ENCODE measurements at regions not wholly inside any gene's neighbourhood (a gene's known extent, or its start where the extent isn't known, plus 50 kb on each side); places are given as distances from the start of the nearest gene placed in this dataset.
A peak's percentile ranks its signal among the peaks of the same experiment; 100 is the strongest.
"Not testable (repeated sequence)": the region's sequence is repeated elsewhere in the genome, so short reads cannot be mapped to it uniquely, and the experiment has no call there.

DNA sequence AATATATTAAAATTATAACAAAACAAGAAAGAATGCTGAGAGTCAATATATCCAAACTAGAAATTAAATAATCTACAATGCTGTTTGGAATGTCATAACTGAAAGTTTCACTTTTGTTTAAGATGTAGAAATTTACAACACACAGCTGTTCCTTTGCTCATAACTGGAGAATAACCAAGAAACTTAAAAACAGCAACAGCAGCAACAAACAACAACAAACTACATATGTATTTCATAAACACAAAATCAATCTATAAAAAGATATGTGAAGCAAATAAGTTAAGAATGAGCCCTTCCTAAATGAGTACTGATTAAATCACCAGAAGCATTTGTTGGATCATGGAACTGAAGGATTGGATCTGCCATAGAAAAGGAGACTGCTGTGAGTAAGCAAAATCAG lies 456.5 kb upstream of the ZNF804A start:
- no peak for DNase-seq

DNA sequence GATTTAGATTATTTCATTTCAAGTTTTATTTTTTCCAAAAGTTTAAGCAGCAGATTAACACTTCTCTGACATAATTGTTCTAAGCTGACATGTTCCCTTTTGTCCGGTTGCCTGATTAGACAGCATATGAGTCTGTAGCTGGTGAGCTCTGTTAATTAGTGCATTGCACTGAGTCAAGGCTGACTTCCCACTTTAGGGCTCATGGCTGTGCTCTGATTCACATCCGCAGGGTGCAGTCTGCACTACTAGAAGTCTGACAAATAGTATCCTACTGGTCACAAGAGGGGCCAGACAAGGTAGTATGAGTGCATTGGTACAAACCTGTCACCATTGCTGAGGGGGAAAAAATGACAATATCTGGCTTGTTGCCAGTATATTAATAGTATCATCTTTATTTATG lies 443.9 kb upstream of the ZNF804A start:
- peak; percentile 64 for DNase-seq

DNA sequence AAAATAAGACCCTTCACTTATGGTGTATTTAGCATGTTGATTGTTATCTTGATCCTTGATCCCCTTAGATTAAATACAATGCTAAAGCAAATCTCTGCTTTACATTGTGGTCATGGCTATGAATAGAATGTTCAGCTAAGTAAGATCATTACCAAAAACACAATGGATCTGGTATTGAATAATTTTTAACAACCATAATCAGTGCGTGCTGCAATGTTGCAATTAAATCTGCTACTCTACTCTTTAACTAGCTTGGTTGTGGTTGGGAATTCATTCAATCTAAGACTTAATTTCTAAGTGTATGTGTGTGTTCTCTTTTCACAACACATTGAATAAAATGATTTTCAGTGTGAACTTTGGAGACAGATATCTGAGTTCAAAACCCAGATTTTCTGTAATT lies 442.5 kb upstream of the ZNF804A start:
- no peak for DNase-seq

GRCh38 chr2:184157141-184157540 lies 441.2 kb upstream of the ZNF804A start:
- no peak for DNase-seq

GRCh38 chr2:184162426-184162825 lies 435.9 kb upstream of the ZNF804A start:
- no peak for DNase-seq

- DNase-seq: not testable (repeated sequence)
Measured at GRCh38 chr2:184168823-184169222, 429.5 kb upstream of the ZNF804A start.

GRCh38 chr2:184169366-184169765 lies 429.0 kb upstream of the ZNF804A start:
- no peak for DNase-seq

GRCh38 chr2:184174493-184175104 lies 423.7 kb upstream of the ZNF804A start:
- no peak for DNase-seq

- DNase-seq: no peak
Measured at GRCh38 chr2:184178229-184178628, 420.1 kb upstream of the ZNF804A start.

DNA sequence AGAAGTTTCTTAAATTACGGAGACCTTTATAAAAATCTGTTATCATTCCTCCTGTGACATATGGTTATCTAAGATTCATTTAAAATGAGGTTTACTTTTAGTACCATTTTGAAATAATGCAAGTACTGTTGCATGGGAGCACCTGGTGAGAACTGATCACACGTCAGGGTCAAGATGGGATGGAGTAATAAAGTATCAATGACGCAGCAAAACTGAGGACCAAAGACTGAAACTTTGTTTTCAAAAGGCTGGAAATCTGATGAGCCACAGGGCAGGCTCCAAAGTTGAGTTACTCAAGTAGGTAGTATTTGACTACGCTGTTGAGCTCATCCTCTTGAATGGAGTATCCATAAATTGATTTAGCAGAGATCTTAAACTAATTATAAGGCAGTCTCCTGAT lies 411.9 kb upstream of the ZNF804A start:
- DNase-seq: no peak

DNA sequence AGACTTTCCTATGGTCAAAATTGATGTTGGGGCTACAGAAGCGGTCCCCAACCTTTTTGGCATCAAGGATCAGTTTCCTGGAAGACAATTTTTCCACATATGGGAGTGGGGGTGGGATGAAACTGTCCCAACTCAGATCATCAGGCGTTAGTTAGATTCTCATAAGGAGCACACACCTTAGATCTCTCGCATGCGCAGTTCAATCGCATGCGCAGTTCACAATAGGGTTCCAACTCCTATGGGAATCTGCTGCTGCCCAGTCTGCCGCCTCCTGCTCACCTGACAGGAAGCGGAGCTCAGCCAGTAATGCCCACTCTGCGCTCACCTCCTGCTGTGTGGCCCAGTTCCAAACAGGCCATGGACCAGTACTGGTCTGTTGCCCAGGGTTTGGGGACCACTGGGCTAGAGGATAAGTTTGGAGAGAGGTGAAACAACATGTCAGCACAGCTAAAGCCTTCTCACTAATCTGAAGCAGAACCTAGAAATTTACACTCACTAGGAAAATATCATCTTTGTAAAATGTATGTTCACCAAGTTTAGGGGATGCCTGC lies 410.8 kb upstream of the ZNF804A start:
- DNase-seq: no peak

DNA sequence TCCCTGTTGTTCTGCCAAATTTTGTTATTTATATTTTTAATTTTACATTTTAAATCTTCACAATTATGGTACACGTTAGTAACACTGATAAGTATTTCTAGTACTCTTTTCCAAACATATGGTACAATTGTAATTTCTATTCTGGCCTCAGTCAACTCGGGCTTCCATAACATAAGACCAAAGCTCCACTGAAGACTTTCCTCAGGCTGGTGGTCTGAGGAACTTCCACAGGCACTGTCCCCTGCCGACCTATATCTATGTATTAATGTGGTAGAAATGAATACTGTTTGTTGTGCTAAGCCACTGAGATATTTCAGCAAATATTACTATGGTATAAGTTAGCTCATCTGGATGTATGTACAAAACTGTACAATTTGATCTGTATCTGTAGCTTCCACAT lies 407.6 kb upstream of the ZNF804A start:
- no peak for DNase-seq

GRCh38 chr2:184192649-184193048 lies 405.7 kb upstream of the ZNF804A start:
- DNase-seq: no peak

DNA sequence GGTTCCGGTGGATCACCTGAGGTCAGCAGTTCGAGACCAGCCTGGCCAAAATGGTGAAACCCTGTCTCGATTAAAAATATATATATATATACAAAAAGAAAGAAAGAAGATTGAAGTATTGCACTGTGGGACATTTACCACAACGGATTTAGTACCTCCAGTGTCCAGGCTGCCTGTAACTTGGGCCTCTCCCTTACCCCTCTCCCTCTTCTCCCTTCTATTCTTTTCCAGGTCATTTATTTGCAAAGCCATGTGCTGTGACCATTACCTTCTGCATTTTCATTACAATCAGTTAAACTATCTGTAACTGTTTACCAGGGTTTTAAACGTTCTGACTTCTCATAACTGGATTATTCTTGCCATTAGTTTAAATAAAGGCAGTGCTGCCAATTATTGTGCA lies 400.9 kb upstream of the ZNF804A start:
- no peak for DNase-seq

- not testable (repeated sequence) for DNase-seq
Measured at GRCh38 chr2:184198791-184199190, 399.5 kb upstream of the ZNF804A start.

DNA sequence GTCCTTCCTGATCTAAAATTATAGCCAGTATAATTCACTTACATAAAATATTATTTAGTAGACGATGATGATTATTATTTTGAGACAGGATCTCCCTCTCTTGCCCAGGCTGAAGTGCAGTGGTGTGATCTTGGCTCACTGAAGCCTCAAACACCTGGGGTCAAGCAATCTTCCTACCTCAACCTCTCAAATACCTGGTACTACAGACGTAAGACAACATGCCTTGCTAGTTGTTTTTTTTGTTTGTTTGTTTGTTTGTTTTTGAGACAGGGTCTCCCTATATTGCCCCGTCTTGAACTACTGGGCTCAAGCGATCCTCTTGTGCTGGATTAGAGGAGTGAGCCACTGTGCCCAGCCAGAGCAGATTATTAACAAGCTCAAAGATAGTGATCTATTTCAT lies 399.1 kb upstream of the ZNF804A start:
- no peak for DNase-seq

DNA sequence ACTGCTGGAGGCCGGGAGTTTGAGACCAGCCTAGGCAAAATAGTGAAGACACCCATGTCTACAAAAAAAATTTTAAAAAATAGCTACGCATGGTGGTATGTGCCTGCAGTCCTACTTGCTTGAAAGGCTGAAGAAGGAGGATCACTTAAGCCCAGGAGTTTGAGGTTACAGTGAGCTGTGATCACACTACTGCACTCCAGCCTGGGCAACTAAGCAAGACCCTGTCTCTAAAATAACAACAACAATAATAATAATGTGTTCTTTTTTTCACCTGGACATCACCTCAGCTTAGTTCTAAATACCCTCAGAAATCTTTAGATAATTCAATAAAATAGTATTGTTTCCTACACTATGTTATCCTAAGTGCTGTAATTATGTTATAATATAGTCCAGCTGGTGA lies 397.1 kb upstream of the ZNF804A start:
- DNase-seq: no peak

- DNase-seq: no peak
Measured at GRCh38 chr2:184203661-184204060, 394.7 kb upstream of the ZNF804A start.

DNA sequence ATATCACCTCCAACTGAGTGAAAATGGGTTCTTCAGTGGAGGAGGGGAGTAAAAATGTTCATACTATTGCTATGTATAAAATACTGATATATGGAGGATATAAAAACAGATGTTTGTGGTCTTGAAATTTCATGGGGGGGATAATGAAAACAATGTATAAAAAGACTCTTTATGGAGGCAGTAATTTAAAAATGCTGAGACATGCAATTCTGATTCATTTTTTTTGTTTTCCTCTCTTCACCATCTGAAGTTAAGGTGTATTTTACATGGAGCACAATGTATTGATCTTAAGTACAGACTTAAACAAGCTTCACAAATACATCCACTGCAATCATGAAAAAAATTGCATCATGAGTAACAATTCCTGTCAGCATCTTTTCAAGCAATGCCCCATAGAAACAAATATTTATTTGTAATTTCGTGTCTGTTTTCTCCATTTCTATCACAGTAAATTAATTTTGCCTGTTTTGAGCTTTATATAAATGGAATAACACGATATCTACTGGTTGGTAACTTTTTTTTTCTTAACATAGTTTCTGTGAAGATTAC lies 393.2 kb upstream of the ZNF804A start:
- DNase-seq: no peak

GRCh38 chr2:184206045-184206444 lies 392.3 kb upstream of the ZNF804A start:
- DNase-seq: no peak

DNA sequence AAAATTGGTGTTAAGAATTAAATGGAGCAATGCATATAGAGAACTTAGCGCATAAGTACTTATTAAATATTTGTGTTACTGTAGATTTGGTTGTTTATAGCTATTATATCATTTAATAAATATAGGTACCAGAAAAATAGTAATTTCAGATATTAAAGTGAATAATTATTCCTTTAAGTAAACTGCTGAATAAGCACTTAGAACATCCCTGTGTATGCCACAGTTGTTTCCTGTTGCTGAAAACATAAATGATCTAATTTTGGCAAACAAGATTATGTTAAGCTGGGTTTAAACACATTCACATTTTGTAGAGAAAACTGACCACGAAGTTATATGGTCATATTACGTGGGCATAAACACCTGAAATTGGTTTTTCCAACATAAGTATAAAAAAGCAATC lies 388.0 kb upstream of the ZNF804A start:
- no peak for DNase-seq

GRCh38 chr2:184215745-184216144 lies 382.6 kb upstream of the ZNF804A start:
- no peak for DNase-seq

- no peak for DNase-seq
Measured at GRCh38 chr2:184256611-184257010, 341.7 kb upstream of the ZNF804A start.

- no peak for DNase-seq
Measured at GRCh38 chr2:184261331-184261730, 337.0 kb upstream of the ZNF804A start.

DNA sequence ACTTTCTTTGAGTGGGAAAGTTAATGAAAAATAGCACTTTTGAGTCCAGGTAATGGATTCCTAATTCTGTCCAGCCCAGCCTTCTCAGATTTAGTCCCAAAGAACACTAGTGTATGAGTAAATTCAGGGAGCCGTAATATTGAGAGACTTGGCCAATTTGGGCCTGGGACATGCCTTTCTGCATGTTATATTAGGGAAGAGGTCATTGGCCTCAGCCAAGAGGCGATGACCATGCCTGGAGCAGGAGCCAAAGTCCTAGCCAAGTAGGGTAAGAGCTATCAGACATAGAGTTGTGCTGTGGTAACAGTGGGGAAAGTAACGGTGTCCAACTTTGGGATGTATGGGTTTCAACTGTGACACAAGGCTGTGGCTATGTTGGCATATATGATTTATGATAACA lies 336.5 kb upstream of the ZNF804A start:
- no peak for DNase-seq
